AG10803 (cell line): ENCODE measurements at regions not wholly inside any gene's neighbourhood (a gene's known extent, or its start where the extent isn't known, plus 50 kb on each side); places are given as distances from the start of the nearest gene placed in this dataset.

ENCODE experiments used
- DNase-seq: peaks from one replicate; pipeline ENCODE4 v3.0.0; 2010; ENCODE audit warnings: low read depth
- H3K4me3 ChIP-seq: 2 replicates; pipeline ENCODE4 v1.5.1; 2011; ENCODE audit warnings: mild to moderate bottlenecking, low read length, control low read depth
- CTCF ChIP-seq: conservative IDR thresholded peaks from 2 replicates; pipeline ENCODE4 v1.5.1; 2011; ENCODE audit warnings: mild to moderate bottlenecking, low read length, control low read depth, inconsistent platforms

DNA sequence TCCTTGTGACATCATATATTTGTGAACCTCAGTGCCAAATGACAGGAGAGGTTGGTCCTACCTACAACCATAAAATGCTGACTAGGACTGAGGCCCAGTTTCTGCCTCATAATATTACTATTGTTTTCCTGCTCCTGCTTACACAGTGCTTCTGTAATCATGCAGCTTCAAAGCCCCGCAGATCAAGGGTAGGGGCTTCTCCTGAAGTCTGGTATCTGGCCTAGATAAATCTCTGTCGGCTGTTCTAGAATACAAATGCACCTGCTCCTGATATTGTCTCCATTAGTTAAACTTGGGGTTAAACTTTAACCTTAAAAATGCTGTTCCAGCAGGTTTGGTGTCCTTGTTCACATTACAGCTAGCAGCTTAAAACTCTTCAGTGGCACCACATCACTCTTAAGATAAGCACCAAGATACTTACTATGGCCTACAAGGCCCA lies 552.4 kb downstream of the TUSC7 start:
- H3K4me3 ChIP-seq, result no peak overlapping the region
- no peak for TF ChIP-seq CTCF
- no peak for DNase-seq

DNA sequence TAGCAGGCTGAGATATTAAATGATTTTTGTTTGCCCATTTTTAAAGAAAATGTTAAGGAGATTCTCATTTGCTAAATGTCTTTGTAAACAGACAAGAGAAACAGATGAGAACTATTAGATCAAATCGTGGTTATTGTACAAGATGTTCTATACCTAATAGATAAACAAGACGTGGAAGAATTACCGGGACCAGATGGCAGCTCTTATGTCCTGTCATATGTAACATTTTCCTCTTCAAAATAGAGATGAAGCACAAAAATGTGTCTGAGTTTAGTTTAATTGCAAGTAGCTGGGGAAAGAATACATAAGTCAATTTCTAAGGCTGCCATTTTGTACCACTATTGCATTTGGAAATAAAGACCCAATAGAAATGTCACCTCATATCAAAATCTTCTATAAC lies 553.7 kb downstream of the TUSC7 start:
- no peak for TF ChIP-seq CTCF
- no peak for DNase-seq
- H3K4me3 ChIP-seq, result no peak overlapping the region

GRCh38 chr3:117263745-117264144 lies 554.2 kb downstream of the TUSC7 start:
- H3K4me3 ChIP-seq, result no peak overlapping the region
- TF ChIP-seq CTCF, result no peak
- DNase-seq, result no peak

DNA sequence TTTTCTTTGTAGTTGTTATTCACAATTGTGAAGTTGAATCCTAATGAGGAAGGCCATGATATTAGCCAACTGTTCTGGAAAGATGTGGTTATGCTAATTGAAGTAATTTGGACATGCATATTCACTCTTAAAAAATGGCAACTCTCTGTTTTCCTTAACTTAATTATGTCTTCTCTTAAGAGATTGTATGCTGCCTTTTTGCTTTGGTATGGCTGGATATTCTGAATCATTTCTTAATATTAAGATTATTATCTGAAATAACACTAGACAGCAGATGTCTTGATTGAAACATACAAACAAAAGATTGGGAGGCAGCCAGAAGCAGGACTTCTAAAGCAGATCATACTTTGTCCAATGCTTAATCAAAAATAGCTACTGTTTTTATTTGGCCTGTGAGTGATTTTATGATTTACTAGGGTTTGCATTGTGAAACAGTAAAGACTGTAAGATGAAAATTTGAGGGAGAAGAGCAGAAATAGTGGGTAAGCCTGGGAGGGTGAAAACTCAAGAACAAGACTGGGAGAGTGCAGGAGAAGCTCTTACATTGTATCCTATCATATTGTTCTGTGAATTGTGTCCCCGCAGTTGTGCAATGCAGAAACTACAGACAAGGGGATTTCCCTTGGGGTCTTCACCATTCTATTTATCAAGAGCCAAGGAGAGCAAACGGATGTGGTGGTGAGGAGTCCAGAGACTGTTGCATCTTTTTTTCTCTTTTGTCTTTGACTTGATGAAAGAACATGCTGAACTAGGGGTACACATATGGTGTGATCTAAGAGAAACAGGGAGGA lies 554.8 kb downstream of the TUSC7 start:
- no peak for DNase-seq
- TF ChIP-seq CTCF, result no peak
- H3K4me3 ChIP-seq, result no peak overlapping the region

- TF ChIP-seq CTCF, result no peak
- H3K4me3 ChIP-seq, result no peak overlapping the region
- no peak for DNase-seq
These were observed 557.2 kb downstream of the TUSC7 start for GRCh38 chr3:117266806-117267205.

DNA sequence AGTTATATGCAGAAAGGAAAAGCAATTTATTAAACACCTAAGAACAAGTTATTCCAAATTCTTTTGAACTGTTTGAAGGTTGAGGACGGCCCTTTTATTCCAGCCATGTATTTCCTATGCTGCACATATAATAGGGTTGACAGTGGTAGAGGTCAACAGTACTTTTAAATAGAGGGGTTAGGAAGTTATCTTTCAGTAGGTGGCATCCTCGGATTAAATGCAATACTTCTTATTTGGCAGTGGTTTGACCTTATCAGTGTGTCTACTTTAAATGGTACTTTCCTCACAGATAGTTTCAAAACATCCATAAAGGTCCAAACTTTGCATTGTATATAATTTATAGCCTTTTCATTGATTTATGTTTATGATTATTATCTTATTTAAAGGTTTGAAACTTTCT lies 558.7 kb downstream of the TUSC7 start:
- TF ChIP-seq CTCF, result no peak

DNA sequence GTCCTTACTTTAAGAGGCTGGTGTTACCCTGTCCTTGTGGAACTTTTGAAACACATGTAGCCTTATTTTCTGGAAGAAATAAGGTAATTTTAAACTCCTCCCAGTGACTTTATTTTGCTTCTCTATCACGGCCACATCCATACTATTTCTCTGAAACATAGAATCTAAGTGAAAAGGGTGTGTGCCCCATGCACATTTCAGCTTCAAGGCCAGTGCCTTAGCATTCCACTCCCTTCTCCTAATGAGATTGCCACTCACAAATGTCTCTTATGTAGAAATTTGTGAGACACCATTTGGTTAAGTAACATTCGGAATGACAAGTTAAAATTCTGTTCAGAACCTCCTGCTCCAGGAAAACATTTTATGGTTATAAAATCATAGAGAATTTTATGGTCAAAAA lies 562.7 kb downstream of the TUSC7 start:
- DNase-seq, result no peak
- no peak for TF ChIP-seq CTCF
- H3K4me3 ChIP-seq, result no peak overlapping the region

More for the DNA sequence above, 558.7 kb downstream of the TUSC7 start:
- no peak overlapping the region for H3K4me3 ChIP-seq
- DNase-seq, result no peak
